ENCODE measurements at regions not wholly inside any gene's neighbourhood (a gene's known extent, or its start where the extent isn't known, plus 50 kb on each side); places are given as distances from the start of the nearest gene placed in this dataset.

- DNase-seq (ENCODE audit: low read depth), result no peak
- TF ChIP-seq, protein P1, sequence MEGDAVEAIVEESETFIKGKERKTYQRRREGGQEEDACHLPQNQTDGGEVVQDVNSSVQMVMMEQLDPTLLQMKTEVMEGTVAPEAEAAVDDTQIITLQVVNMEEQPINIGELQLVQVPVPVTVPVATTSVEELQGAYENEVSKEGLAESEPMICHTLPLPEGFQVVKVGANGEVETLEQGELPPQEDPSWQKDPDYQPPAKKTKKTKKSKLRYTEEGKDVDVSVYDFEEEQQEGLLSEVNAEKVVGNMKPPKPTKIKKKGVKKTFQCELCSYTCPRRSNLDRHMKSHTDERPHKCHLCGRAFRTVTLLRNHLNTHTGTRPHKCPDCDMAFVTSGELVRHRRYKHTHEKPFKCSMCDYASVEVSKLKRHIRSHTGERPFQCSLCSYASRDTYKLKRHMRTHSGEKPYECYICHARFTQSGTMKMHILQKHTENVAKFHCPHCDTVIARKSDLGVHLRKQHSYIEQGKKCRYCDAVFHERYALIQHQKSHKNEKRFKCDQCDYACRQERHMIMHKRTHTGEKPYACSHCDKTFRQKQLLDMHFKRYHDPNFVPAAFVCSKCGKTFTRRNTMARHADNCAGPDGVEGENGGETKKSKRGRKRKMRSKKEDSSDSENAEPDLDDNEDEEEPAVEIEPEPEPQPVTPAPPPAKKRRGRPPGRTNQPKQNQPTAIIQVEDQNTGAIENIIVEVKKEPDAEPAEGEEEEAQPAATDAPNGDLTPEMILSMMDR (IDR thresholded peaks at IDR 0.05; ENCODE audit: control insufficient read depth, extremely low read depth, insufficient read depth), result no peak
- H3K4me3 ChIP-seq (ENCODE audit: low read depth, low read length), result no peak overlapping the region
These were observed 101.0 kb upstream of the IRX5 start for GRCh38 chr16:54829691-54830090.

DNA sequence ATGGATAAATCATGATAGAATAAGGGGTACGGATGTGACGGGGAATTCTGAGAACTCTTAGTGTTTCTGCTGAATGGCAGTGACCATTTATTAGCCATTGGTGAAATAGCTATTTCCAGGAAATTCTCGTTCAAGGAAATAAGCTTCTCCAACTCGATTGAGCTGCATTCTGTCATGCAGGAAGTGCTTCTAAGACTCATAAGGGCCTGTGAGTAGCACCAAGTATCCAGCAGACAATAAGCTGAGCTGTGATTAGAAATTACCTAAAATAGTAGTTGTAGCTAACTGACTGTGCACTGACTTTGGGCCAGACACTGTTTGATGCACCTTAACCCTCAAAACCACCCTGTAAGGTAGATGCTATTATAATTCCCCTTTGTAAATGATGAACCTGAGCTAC, 107.8 kb upstream of the IRX5 start:
- TF ChIP-seq, protein P1 (IDR thresholded peaks at IDR 0.05; ENCODE audit: control insufficient read depth, extremely low read depth, insufficient read depth), result no peak
- no peak for DNase-seq (ENCODE audit: low read depth)
- no peak overlapping the region for H3K4me3 ChIP-seq (ENCODE audit: low read depth, low read length)

DNA sequence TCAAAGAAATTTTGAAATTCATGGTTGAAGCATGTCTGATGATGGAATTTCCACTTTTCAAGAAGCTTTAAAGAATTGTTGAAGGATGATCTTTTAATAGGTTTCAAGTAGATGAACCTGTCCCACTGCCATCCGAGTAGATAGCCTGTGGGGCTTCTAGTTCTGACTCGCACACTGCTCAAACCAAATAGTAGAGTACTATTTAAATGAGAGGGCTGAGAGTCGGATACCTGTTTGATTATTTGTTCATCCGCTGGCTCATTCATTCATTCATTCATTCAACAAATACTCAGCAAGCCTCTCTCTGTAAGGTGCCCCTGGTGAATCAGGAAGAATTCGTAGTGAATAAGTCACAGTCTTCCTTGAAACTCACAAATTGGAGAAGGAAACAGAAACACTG, 108.2 kb upstream of the IRX5 start:
- no peak for DNase-seq (ENCODE audit: low read depth)
- H3K4me3 ChIP-seq (ENCODE audit: low read depth, low read length), result no peak overlapping the region
- TF ChIP-seq, protein P1 (IDR thresholded peaks at IDR 0.05; ENCODE audit: control insufficient read depth, extremely low read depth, insufficient read depth), result no peak

GRCh38 chr16:54821731-54822130, 108.9 kb upstream of the IRX5 start:
- TF ChIP-seq, protein P1 (IDR thresholded peaks at IDR 0.05; ENCODE audit: control insufficient read depth, extremely low read depth, insufficient read depth), result no peak
- DNase-seq (ENCODE audit: low read depth), result no peak
- H3K4me3 ChIP-seq (ENCODE audit: low read depth, low read length), result no peak overlapping the region

DNA sequence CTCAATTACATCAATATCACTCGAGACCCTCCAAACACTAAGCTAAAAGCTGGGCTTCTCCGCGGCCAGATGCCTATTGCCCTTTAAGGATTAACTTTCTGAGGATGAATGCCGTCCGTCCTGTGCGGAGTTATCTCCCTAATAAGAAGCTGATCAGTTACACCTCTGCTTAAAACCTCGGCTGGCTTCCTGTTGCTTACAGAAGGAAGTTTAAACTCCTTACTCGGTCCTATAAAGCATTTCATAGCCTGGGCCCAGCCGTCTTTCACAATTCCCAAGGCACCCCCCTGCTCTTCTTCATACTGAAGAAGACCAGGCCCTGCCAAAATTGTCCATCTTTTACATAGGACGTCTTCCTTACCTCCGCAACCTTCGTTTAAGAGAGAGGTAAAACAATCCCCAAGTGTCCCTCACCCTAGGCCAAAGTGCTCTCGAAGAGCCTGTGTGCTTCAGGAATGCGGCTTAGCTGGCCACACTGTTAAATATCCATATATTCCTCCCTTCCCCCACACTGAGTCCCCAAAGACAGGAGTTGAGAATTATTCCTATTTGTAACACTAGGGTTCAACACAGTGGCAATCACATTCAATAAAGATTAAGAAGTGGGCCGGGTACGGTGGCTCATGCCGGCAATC, 112.6 kb upstream of the IRX5 start:
- TF ChIP-seq, protein P1 (IDR thresholded peaks at IDR 0.05; ENCODE audit: control insufficient read depth, extremely low read depth, insufficient read depth), result no peak
- H3K4me3 ChIP-seq (ENCODE audit: low read depth, low read length), result no peak overlapping the region
- no peak for DNase-seq (ENCODE audit: low read depth)

GRCh38 chr16:54817432-54817831, 113.2 kb upstream of the IRX5 start:
- TF ChIP-seq, protein P1 (IDR thresholded peaks at IDR 0.05; ENCODE audit: control insufficient read depth, extremely low read depth, insufficient read depth), result peak; percentile 72
- H3K4me3 ChIP-seq (ENCODE audit: low read depth, low read length), result no peak overlapping the region
- peak; percentile 48 for DNase-seq (ENCODE audit: low read depth)

DNA sequence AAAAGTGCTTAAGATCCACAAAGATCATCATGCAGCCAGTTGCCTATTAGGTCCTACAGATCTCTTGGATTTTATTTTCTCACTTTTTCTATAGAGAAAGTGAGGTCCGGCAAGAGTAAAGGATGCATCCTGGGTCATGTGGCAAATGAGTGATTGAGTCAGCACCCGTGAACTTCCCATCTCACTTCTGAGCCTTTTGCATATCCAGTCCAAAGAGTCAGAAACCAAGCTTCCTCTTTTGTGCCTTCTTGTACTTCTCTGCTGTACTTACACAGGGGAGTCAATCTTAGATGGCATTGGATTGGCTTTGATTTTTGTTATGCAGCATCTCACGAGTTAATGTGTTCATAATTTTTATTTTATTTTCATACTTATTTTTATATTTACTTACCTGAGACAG, 114.2 kb upstream of the IRX5 start:
- DNase-seq (ENCODE audit: low read depth), result no peak

More for the DNA sequence above, 114.2 kb upstream of the IRX5 start:
- TF ChIP-seq, protein P1 (IDR thresholded peaks at IDR 0.05; ENCODE audit: control insufficient read depth, extremely low read depth, insufficient read depth), result no peak
- no peak overlapping the region for H3K4me3 ChIP-seq (ENCODE audit: low read depth, low read length)

All from LNCaP clone FGC (cell line).